Activated CD8-positive, alpha-beta T cell treated with anti-CD3 and anti-CD28 coated beads for 36 hours (primary cell): ENCODE measurements at regions not wholly inside any gene's neighbourhood (a gene's known extent, or its start where the extent isn't known, plus 50 kb on each side); places are given as distances from the start of the nearest gene placed in this dataset.

Experiments
- ATAC-seq: fragments of 200-7000 bp; cut with Tn5 transposase; one replicate; pipeline ENCODE4 v1.10.0; 2021; ENCODE audit warnings: mild to moderate bottlenecking, moderate library complexity
- CTCF ChIA-PET: fragments of 350-600 bp; sonication (Branson Sonifier 250); formaldehyde crosslinking; loops from one replicate; lab custom pipeline; 2021; ENCODE audit warnings: antibody characterized with exemption; lab: Charles Lee
- POLR2A ChIA-PET: fragments of 350-600 bp; sonication (Branson Sonifier 250); formaldehyde crosslinking; loops from one replicate; lab custom pipeline; 2021; ENCODE audit warnings: antibody characterized with exemption; lab: Charles Lee
- DNase-seq: peaks from one replicate; pipeline ENCODE4 v3.0.0-alpha.2; 2020
- H3K27ac Mint-ChIP-seq: one replicate; pipeline ENCODE4 v1.8.0; 2021; ENCODE audit warnings: mild to moderate bottlenecking, mixed read lengths
- H3K27me3 Mint-ChIP-seq: one replicate; pipeline ENCODE4 v1.8.0; 2021; ENCODE audit warnings: mixed read lengths
- H3K36me3 Mint-ChIP-seq: one replicate; pipeline ENCODE4 v1.8.0; 2021; ENCODE audit warnings: low read depth, mixed read lengths
- H3K4me1 Mint-ChIP-seq: one replicate; pipeline ENCODE4 v1.8.0; 2021; ENCODE audit warnings: low read depth, mixed read lengths
- H3K4me3 Mint-ChIP-seq: one replicate; pipeline ENCODE4 v1.8.0; 2021; ENCODE audit warnings: mild to moderate bottlenecking, moderate library complexity, mixed read lengths
- H3K9me3 Mint-ChIP-seq: one replicate; pipeline ENCODE4 v1.8.0; 2021; ENCODE audit warnings: mixed read lengths
- intact Hi-C: fragments of 100-400 bp; cut with micrococcal nuclease; formaldehyde crosslinking; loops from one replicate; pipeline ENCODE4 v1.10.0; 2022
- TF ChIP-seq, protein P1 (sequence below): fragments of 200-600 bp; IDR thresholded peaks from one replicate; pipeline ENCODE4 v1.8.0; 2022; ENCODE audit warnings: antibody characterized with exemption, mild to moderate bottlenecking

DNA sequence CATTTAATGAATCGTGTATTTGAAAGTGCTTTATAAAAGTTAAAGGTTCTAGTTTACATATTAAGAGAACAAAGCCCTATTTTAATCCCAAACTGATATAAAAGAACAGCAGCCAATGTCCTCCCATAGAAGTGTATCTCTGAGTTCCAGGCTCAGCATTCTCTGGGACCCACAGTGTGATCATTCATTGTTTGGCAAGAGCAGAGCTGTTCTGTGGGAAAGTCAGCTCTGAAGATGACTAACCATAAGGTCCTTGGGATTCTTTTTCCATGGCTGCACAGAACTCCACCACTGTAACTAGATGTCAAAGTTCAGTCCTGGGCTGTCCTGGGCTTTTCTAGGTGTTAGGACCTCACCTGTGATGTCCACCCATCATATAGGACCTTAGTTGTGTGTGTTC, 157.0 kb upstream of the TLL1 start:
- Mint-ChIP-seq H3K4me3 (no peak overlapping the region), H3K36me3 (no peaks in the 10 kb centered on the region), H3K27ac (no peak overlapping the region), H3K27me3 (no peaks in the 10 kb centered on the region), H3K9me3 (no peaks in the 10 kb centered on the region), H3K4me1 (no peaks in the 10 kb centered on the region)
- CTCF ChIA-PET, result no interaction called here
- no peak for DNase-seq
- POLR2A ChIA-PET, result no interaction called here
- TF ChIP-seq, protein P1, sequence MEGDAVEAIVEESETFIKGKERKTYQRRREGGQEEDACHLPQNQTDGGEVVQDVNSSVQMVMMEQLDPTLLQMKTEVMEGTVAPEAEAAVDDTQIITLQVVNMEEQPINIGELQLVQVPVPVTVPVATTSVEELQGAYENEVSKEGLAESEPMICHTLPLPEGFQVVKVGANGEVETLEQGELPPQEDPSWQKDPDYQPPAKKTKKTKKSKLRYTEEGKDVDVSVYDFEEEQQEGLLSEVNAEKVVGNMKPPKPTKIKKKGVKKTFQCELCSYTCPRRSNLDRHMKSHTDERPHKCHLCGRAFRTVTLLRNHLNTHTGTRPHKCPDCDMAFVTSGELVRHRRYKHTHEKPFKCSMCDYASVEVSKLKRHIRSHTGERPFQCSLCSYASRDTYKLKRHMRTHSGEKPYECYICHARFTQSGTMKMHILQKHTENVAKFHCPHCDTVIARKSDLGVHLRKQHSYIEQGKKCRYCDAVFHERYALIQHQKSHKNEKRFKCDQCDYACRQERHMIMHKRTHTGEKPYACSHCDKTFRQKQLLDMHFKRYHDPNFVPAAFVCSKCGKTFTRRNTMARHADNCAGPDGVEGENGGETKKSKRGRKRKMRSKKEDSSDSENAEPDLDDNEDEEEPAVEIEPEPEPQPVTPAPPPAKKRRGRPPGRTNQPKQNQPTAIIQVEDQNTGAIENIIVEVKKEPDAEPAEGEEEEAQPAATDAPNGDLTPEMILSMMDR, result no peak
- ATAC-seq, result no peak
- intact Hi-C loops, result no loop called here

DNA sequence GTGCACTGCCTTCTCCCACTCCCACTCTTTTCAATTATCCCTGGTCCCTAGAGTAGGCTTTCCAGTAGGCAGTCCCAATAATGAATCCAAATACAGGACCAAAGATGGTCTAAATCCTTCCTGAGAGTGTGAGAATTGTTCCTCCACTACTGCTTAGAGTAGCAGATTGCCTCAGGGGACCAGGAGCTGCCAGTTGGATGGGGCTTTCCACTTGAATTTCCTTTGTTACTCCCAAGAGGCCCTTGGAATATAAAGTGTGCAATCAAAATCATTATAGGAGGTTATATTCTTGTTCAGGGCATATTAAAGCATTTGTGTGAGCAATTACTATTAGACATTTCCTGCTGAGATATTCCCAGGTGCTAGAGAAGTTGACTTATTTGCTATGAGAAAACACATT, 156.6 kb upstream of the TLL1 start:
- TF ChIP-seq, protein P1, result no peak
- ChIA-PET POLR2A (no interaction called here), CTCF (no interaction called here)
- Mint-ChIP-seq H3K4me3 (no peak overlapping the region), H3K27ac (no peak overlapping the region), H3K4me1 (no peaks in the 10 kb centered on the region), H3K36me3 (no peaks in the 10 kb centered on the region), H3K9me3 (no peaks in the 10 kb centered on the region), H3K27me3 (no peaks in the 10 kb centered on the region)
- DNase-seq, result no peak
- intact Hi-C loops, result no loop called here
- ATAC-seq, result no peak

DNA sequence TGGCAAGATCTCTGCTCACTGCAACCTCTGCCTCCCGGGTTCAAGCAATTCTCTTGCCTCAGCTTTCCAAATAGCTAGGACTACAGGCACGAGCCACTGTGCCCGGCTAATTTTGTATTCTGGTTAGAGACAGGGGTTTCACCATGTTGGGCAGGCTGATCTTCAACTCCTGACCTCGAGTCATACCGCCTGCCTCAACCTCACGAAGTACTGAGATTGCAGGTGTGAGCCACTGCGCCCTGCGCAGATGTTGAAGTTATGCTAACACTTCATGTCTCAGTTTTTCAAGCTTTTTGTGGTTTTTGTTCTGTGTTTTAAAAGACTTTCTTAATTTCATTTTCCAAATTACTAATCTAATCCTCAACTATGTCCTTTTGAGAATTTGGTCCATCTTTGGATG, 154.4 kb upstream of the TLL1 start:
- POLR2A ChIA-PET, result no interaction called here
- intact Hi-C loops, result no loop called here
- no peak for ATAC-seq
- H3K27ac Mint-ChIP-seq, result no peak overlapping the region
- no peak for DNase-seq
- no peaks in the 10 kb centered on the region for H3K27me3 Mint-ChIP-seq
- H3K9me3 Mint-ChIP-seq, result no peaks in the 10 kb centered on the region
- no peaks in the 10 kb centered on the region for H3K36me3 Mint-ChIP-seq
- H3K4me3 Mint-ChIP-seq, result no peak overlapping the region
- H3K4me1 Mint-ChIP-seq, result no peaks in the 10 kb centered on the region
- TF ChIP-seq, protein P1, result no peak
- CTCF ChIA-PET, result no interaction called here

DNA sequence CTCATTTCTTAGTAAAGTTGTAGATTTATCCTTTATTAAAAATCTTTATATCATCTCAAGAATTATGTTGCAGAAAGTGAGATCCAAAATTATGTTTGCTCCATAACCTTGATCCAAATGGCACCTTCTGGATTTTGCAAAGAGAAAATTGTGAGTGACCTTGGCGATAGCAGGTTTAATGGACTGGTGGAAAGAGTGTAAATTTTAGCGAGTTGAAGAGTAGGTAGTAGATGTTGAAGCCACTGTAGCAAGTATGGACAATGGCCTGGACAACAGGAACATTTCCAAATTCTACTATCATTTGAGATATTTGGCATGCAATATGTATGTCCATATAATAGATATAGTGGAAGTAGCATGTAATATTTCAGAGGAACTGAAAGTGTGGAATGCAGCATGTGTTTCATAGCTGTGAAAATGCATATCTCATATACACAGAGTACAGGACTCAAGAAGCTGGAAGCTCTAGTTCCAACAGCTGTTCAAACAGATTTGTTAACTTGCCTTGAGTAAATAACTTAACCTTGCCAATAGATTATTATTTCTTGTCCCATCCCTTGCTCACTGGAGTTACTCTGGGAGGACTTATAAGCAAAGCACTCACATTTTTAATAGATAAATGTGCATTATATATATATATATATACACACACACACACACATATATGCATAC, 152.5 kb upstream of the TLL1 start:
- no peak overlapping the region for H3K4me3 Mint-ChIP-seq
- no peaks in the 10 kb centered on the region for H3K9me3 Mint-ChIP-seq
- no peaks in the 10 kb centered on the region for H3K27me3 Mint-ChIP-seq
- DNase-seq, result no peak
- CTCF ChIA-PET, result no interaction called here
- no peaks in the 10 kb centered on the region for H3K36me3 Mint-ChIP-seq
- POLR2A ChIA-PET, result no interaction called here
- no peaks in the 10 kb centered on the region for H3K4me1 Mint-ChIP-seq
- ATAC-seq, result no peak
- TF ChIP-seq, protein P1, result no peak
- H3K27ac Mint-ChIP-seq, result no peak overlapping the region
- intact Hi-C loops, result no loop called here

DNA sequence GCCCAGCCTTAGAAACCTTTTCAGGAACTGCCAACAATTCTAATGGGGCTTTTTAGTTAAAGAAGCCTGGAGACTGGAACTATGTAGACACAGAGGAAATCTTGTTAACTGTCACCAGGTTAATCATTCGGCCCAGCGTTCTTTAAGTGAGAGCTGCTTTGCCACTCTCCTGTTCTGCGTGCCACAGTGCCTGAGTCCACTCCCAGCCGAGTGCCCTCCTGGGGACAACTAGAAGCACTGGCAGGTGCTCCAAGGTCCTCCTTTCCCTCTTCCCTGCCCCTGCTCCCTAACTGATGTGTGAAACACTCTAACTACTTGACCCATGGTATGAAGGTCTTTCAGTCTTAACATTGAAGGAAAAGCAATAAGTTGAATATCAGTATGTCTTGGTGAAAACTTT, 151.2 kb upstream of the TLL1 start:
- CTCF ChIA-PET, result interaction anchor here (1.1 kb wide), 1 partner anchor 37 kb away, joined by 3 read pairs; no protein-coding TSS in a partner anchor
- Mint-ChIP-seq H3K27me3 (no peaks in the 10 kb centered on the region), H3K4me3 (no peak overlapping the region), H3K36me3 (no peaks in the 10 kb centered on the region), H3K27ac (no peak overlapping the region), H3K4me1 (no peaks in the 10 kb centered on the region), H3K9me3 (no peaks in the 10 kb centered on the region)
- POLR2A ChIA-PET, result no interaction called here
- DNase-seq (no peak), ATAC-seq (no peak)
- intact Hi-C loops, result no loop called here
- TF ChIP-seq, protein P1, result no peak
